HepG2 (cell line): ENCODE measurements at regions not wholly inside any gene's neighbourhood (a gene's known extent, or its start where the extent isn't known, plus 50 kb on each side); places are given as distances from the start of the nearest gene placed in this dataset.

ENCODE experiments used
- AKAP8 ChIP-seq: sonication (generic); formaldehyde crosslinking; IDR thresholded peaks from 2 replicates; pipeline ENCODE4 v1.5.1; 2020; ENCODE audit warnings: mild to moderate bottlenecking, missing genetic modification reagents
- CREM ChIP-seq, 2 experiments: sonication (generic) in 1 of 2; formaldehyde crosslinking in 1 of 2; IDR thresholded peaks; 2 replicates each; pipeline versions ENCODE4 v1.4.0 to v1.6.1; 2016 to 2020; ENCODE audit warnings: antibody characterized with exemption in 1 of 2, mild to moderate bottlenecking in 1 of 2, missing genetic modification reagents in 1 of 2
- HMGA1 ChIP-seq: sonication (generic); formaldehyde crosslinking; conservative IDR thresholded peaks from 2 replicates; pipeline ENCODE4 v1.4.0; 2020; ENCODE audit warnings: missing genetic modification reagents
- HOXA5 ChIP-seq: sonication (generic); formaldehyde crosslinking; IDR thresholded peaks from 2 replicates; pipeline ENCODE4 v1.4.0; 2020; ENCODE audit warnings: missing genetic modification reagents
- MAFG ChIP-seq: sonication (generic); formaldehyde crosslinking; IDR thresholded peaks from 2 replicates; pipeline ENCODE4 v1.5.1; 2020; ENCODE audit warnings: mild to moderate bottlenecking, missing genetic modification reagents
- MBD4 ChIP-seq: IDR thresholded peaks from 2 replicates; pipeline ENCODE4 v1.6.1; 2012; ENCODE audit warnings: low read length, inconsistent platforms, borderline replicate concordance
- MTA1 ChIP-seq: sonication (generic); formaldehyde crosslinking; IDR thresholded peaks from 2 replicates; pipeline ENCODE4 v1.4.0; 2020; ENCODE audit warnings: missing genetic modification reagents, mild to moderate bottlenecking, borderline replicate concordance
- TBX2 ChIP-seq: sonication (generic); formaldehyde crosslinking; IDR thresholded peaks from 2 replicates; pipeline ENCODE4 v1.5.0; 2020; ENCODE audit warnings: missing genetic modification reagents, mild to moderate bottlenecking, borderline replicate concordance
- U2AF2 ChIP-seq: fragments of 200-400 bp; formaldehyde crosslinking; IDR thresholded peaks from 2 replicates; pipeline ENCODE4 v1.6.1; 2017; ENCODE audit warnings: low read depth, mild to moderate bottlenecking, low read length
- WIZ ChIP-seq: sonication (generic); formaldehyde crosslinking; IDR thresholded peaks from 2 replicates; pipeline ENCODE4 v1.5.1; 2020; ENCODE audit warnings: mild to moderate bottlenecking, missing genetic modification reagents
- ZFYVE20 ChIP-seq: sonication (generic); formaldehyde crosslinking; IDR thresholded peaks from 2 replicates; pipeline ENCODE4 v1.8.0; 2023; ENCODE audit warnings: low read depth, mild to moderate bottlenecking, moderate library complexity, missing genetic modification reagents, borderline replicate concordance
- ZNF543 ChIP-seq: sonication (generic); formaldehyde crosslinking; IDR thresholded peaks from 2 replicates; pipeline ENCODE4 v1.4.0; 2020; ENCODE audit warnings: mild to moderate bottlenecking, missing genetic modification reagents
- ZNF572 ChIP-seq: sonication (generic); formaldehyde crosslinking; IDR thresholded peaks from 2 replicates; pipeline ENCODE4 v1.5.1; 2020; ENCODE audit warnings: mild to moderate bottlenecking, missing genetic modification reagents
- ZNF709 ChIP-seq: sonication (generic); formaldehyde crosslinking; IDR thresholded peaks from 2 replicates; pipeline ENCODE4 v1.5.0; 2020; ENCODE audit warnings: mild to moderate bottlenecking, missing genetic modification reagents
- TF ChIP-seq, protein P1 (sequence below): sonication (generic); formaldehyde crosslinking; IDR thresholded peaks from 2 replicates; pipeline ENCODE4 v1.4.0; 2020; ENCODE audit warnings: mild to moderate bottlenecking, missing genetic modification reagents
- TF ChIP-seq, protein P2 (sequence below): sonication (generic); formaldehyde crosslinking; IDR thresholded peaks from 2 replicates; pipeline ENCODE4 v1.4.0; 2020; ENCODE audit warnings: missing genetic modification reagents
- TF ChIP-seq, protein P3 (sequence below): sonication (generic); formaldehyde crosslinking; IDR thresholded peaks from 2 replicates; pipeline ENCODE4; 2020; ENCODE audit warnings: missing genetic modification reagents, mild to moderate bottlenecking, borderline replicate concordance

DNA sequence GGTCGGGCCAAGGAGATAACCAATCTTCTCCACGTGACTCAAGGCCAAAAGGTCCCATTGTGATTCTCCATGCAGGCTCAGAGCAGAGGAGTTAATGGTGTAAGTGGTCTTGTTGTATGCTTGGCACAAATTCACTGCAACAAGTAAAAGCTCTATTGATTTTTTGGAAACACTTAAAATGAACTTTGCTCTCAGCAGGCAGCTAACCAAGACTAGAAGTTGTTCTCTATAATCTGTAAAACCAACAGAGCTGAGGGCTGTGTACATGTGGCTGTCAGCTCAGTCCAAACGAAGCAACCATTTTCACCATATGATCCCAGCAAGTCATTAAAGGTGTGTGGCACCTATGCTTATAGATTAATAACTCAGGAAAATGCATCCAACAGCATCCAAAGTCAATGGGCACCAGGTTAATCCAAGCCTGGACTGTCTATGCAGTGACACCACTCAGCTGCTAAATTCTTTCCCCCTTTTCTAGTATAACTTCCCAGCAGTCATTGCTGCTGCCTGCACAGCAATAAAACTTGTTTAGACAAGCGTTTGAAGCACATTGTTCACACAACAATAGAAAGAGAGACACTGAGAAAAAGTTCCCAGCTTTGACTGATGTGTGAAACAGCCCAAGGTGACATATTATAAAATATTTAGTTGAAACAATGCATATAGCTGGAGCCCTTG lies 603.8 kb upstream of the ADAMTS9 start (continued):
- TF ChIP-seq, protein P1, sequence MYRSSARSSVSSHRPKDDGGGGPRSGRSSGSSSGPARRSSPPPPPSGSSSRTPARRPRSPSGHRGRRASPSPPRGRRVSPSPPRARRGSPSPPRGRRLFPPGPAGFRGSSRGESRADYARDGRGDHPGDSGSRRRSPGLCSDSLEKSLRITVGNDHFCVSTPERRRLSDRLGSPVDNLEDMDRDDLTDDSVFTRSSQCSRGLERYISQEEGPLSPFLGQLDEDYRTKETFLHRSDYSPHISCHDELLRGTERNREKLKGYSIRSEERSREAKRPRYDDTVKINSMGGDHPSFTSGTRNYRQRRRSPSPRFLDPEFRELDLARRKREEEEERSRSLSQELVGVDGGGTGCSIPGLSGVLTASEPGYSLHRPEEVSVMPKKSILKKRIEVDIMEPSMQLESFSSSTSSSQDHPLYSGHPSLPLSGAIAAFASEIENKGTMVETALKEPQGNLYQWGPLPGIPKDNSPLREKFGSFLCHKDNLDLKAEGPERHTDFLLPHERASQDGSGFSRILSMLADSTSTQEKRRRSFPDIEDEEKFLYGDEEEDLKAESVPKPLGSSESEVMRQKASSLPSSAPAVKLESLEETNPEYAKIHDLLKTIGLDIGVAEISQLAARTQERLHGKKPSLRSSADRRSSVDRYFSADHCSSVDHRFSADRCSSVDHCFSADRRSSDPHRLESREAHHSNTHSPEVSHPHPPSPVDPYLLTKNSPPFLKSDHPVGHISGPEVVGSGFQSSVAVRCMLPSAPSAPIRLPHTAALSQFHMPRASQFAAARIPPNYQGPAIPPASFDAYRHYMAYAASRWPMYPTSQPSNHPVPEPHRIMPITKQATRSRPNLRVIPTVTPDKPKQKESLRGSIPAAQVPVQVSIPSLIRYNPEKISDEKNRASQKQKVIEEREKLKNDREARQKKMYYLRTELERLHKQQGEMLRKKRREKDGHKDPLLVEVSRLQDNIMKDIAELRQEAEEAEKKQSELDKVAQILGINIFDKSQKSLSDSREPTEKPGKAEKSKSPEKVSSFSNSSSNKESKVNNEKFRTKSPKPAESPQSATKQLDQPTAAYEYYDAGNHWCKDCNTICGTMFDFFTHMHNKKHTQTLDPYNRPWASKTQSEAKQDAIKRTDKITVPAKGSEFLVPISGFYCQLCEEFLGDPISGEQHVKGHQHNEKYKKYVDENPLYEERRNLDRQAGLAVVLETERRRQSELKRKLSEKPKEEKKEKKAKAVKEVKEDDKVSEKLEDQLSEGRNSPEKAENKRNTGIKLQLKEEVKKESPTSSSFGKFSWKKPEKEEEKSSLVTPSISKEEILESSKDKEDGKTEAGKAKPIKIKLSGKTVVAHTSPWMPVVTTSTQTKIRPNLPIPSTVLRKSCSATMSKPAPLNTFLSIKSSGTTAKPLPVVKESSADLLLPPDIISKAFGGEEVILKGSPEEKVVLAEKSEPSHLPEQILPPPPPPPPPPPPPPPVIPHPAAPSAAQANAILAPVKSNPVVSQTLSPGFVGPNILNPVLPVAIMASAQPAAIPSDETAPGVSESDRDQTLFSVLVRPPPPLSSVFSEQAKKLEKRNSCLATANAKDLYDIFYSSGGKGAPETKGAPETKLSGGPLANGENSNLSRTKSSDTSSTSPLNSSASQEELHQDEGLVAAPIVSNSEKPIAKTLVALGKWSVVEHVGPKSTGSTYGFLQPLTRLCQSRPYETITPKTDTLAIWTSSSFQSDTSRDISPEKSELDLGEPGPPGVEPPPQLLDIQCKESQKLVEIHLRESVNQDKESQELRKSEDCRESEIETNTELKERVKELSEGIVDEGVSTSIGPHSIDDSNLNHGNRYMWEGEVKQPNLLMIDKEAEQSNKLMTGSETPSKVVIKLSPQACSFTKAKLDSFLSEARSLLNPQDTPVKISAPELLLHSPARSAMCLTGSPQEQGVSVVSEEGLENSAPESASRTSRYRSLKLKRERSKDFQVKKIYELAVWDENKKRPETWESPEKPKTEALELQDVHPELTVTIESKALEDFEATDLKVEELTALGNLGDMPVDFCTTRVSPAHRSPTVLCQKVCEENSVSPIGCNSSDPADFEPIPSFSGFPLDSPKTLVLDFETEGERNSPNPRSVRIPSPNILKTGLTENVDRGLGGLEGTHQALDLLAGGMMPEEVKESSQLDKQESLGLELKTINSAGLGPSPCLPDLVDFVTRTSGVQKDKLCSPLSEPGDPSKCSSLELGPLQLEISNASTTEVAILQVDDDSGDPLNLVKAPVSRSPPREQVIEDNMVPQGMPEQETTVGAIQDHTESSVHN (CRISPR knock-in tag): no peak
- TF ChIP-seq WIZ (CRISPR knock-in tag) (no peak), MTA1 (CRISPR knock-in tag) (no peak), AKAP8 (CRISPR knock-in tag) (no peak), MAFG (CRISPR knock-in tag) (no peak), CREM (IDR thresholded peaks at IDR 0.05) (peak; percentile 32; the same call in 1 of the 2 replicates), CREM (CRISPR knock-in tag; IDR thresholded peaks at IDR 0.05) (no peak), ZFYVE20 (CRISPR knock-in tag) (no peak), MBD4 (no peak), U2AF2 (no peak), HMGA1 (no peak), ZNF543 (CRISPR knock-in tag) (no peak), ZNF709 (no peak), HOXA5 (CRISPR knock-in tag) (no peak), ZNF572 (CRISPR knock-in tag) (no peak), TBX2 (CRISPR knock-in tag) (peak; percentile 52; the same call in 1 of the 2 replicates)
- TF ChIP-seq, protein P2, sequence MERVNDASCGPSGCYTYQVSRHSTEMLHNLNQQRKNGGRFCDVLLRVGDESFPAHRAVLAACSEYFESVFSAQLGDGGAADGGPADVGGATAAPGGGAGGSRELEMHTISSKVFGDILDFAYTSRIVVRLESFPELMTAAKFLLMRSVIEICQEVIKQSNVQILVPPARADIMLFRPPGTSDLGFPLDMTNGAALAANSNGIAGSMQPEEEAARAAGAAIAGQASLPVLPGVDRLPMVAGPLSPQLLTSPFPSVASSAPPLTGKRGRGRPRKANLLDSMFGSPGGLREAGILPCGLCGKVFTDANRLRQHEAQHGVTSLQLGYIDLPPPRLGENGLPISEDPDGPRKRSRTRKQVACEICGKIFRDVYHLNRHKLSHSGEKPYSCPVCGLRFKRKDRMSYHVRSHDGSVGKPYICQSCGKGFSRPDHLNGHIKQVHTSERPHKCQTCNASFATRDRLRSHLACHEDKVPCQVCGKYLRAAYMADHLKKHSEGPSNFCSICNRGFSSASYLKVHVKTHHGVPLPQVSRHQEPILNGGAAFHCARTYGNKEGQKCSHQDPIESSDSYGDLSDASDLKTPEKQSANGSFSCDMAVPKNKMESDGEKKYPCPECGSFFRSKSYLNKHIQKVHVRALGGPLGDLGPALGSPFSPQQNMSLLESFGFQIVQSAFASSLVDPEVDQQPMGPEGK (CRISPR knock-in tag): 0 out of 2 replicates have a peak, but pooled peaks have one; percentile 17
- TF ChIP-seq, protein P3, sequence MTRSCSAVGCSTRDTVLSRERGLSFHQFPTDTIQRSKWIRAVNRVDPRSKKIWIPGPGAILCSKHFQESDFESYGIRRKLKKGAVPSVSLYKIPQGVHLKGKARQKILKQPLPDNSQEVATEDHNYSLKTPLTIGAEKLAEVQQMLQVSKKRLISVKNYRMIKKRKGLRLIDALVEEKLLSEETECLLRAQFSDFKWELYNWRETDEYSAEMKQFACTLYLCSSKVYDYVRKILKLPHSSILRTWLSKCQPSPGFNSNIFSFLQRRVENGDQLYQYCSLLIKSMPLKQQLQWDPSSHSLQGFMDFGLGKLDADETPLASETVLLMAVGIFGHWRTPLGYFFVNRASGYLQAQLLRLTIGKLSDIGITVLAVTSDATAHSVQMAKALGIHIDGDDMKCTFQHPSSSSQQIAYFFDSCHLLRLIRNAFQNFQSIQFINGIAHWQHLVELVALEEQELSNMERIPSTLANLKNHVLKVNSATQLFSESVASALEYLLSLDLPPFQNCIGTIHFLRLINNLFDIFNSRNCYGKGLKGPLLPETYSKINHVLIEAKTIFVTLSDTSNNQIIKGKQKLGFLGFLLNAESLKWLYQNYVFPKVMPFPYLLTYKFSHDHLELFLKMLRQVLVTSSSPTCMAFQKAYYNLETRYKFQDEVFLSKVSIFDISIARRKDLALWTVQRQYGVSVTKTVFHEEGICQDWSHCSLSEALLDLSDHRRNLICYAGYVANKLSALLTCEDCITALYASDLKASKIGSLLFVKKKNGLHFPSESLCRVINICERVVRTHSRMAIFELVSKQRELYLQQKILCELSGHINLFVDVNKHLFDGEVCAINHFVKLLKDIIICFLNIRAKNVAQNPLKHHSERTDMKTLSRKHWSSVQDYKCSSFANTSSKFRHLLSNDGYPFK (CRISPR knock-in tag): no peak
